IPS DF 4.7 (cell line): ENCODE measurements at regions not wholly inside any gene's neighbourhood (a gene's known extent, or its start where the extent isn't known, plus 50 kb on each side); places are given as distances from the start of the nearest gene placed in this dataset.

ENCODE experiments used
- DNase-seq: peaks from one replicate; pipeline ENCODE4 v3.0.0-alpha.2; 2013; ENCODE audit warnings: low spot score; ENCODE audit errors: extremely low read depth

GRCh38 chr13:82829040-82829439 is 1053.2 kb downstream of the SLITRK1 start:
- no peak for DNase-seq

DNA sequence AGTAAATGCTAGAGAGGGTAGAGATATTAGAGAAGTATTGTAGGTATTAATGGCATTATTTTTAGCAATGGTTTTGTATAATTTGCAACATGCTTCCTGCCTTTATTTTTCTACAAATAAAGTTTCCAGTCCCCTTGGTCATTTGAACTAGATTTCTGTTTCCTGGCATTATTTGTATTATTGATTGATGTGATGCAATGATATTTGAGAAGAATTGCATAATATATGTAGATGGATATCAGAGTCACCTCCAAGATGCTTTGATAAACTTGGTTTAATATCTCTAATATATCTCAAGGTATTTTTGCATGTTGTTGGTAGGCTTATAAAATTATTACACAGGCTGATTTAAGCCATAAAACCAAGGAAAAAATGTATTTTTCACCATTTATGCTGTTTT is 1054.5 kb downstream of the SLITRK1 start:
- DNase-seq: no peak

DNA sequence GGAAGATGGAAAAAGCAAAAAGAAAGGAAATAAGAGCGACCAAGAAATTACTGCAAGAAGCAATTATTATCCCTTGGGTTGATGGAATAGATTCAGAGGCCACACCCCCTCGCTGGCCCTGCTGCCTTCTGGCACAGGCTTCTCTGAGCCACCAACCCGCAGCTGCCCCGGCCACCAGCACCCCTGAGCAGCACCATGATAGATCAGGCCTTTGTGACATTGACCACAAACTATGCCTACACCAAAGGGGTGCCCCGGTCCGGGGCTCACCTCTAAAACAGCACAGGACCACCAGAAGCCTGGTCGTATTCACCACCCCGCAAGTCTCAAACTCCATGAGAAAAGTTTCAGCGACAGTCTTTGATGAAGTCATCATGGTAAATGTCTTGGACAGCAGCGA is 1059.3 kb downstream of the SLITRK1 start:
- DNase-seq: no peak

- no peak for DNase-seq
Measured at GRCh38 chr13:82817133-82817532, 1065.1 kb downstream of the SLITRK1 start.

DNA sequence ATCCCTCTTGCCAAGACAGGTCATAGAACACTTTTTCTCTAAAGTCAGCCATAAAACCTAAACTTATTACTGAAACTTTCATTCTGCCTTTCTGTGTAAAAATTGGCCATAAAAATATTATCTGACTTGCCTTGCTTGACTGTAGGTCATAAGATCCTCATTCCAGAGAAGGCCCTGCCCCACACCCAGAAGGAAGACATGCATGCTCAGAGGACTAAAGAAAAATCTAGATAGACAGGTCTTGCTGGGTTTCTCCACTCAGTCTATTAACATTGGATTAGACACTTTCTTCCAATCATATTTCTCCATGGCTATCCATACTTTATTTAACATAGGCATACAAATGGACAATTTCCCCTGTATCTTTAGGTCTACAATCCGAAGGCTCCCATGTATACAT is 1066.5 kb downstream of the SLITRK1 start:
- no peak for DNase-seq

- DNase-seq: no peak
Measured at GRCh38 chr13:82803341-82803740, 1078.9 kb downstream of the SLITRK1 start.

DNA sequence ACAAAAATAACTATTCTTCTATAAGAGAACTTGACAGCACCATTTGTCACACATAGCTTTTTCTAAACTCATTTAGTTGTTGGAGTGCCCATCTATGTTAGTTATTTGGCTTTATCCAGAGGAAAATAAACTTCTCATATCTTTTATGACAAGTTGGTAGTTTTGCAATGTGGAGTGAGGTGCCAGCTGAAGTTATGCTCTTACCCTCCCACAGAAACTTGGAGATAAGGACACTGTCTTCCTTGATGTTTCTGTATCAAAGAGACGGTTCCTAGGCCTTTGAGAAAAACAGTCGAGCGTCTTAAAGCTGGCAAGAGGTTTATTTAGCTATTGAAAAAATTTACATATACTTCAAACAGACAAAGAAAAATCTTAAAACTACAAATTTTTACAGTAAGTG is 1079.7 kb downstream of the SLITRK1 start:
- no peak for DNase-seq

GRCh38 chr13:82800391-82800790 is 1081.9 kb downstream of the SLITRK1 start:
- DNase-seq: no peak

DNA sequence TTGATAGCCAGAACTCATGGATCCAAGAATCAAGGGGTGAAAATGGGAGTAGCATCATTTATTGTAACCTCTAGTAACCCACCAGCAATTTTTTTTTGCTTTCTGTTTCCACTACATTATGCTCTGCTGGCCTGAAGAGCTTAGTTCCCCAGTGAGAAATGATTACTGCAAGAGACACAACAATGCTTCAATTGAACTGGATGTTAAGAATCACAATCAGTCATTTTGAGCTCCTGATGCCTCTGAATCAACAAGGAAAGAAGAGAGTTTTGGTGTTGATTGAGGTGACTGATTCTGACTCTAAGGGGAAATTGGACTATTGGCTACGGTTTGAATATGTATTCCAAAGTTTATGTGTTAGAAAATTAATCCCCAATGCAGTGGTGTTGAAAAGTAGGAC is 1084.4 kb downstream of the SLITRK1 start:
- no peak for DNase-seq

DNA sequence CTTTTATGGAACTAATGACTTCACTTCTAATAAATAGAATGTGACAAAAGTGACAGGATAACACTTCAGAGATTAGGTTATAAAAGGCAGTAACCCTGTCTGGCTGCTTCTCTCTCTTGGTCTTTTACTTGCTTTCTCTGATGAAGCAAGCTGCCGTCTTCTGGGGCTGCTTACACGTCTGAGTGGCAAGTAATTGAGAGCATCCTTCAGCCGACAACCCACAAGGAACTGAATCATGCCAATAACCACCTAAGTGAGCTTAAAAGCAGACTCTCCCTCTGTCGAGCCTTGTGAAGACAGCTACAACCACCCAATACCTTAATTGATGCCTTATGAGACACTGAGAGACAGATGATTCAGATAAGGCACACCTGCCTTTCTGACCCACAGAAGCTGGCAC is 1091.2 kb downstream of the SLITRK1 start:
- no peak for DNase-seq

GRCh38 chr13:82772816-82773215 is 1109.5 kb downstream of the SLITRK1 start:
- no peak for DNase-seq

GRCh38 chr13:82766732-82767321 is 1115.4 kb downstream of the SLITRK1 start:
- no peak for DNase-seq

- DNase-seq: peak; percentile 71
Measured at GRCh38 chr13:82758044-82758443, 1124.2 kb downstream of the SLITRK1 start.

- no peak for DNase-seq
Measured at GRCh38 chr13:82751206-82751605, 1131.1 kb downstream of the SLITRK1 start.

DNA sequence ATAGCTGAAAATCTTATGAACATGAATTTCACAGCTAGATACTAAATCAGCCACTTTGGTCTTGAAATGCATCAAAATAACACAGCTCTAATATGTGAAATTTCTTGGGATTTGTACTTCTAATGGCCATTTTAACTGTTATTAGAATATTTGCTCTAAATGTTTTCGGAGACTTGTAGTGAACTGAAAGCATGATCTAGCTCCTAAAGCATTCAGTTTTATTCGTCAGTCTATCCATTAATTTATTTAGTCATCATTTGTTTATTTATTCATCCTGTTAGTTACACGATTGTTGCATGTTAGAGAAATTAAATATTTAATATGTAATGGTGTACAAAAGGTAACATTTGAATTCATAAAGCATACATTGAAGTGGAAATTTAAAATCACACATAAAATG is 1132.7 kb downstream of the SLITRK1 start:
- no peak for DNase-seq

DNA sequence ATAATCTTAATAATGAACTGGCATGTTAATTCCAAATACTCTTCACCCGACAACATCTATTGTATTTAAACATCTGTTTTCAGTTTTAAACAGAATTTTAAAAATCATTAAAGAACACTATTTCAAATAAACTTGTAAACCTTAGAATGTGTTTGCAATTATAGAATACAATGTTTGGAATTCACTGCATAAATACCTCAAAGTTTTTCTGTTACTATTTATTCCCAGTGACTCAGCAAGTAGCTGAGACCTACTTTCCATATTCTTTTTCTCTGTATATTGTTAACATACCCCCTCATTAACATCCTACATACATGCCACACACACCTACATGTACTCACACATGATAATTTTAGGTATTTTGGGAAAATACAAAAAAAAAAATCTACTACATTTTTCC is 1134.3 kb downstream of the SLITRK1 start:
- no peak for DNase-seq

GRCh38 chr13:82747291-82747690 is 1135.0 kb downstream of the SLITRK1 start:
- DNase-seq: no peak

- DNase-seq: no peak
Measured at GRCh38 chr13:82740442-82740841, 1141.8 kb downstream of the SLITRK1 start.

GRCh38 chr13:82739881-82740280 is 1142.4 kb downstream of the SLITRK1 start:
- DNase-seq: no peak

- no peak for DNase-seq
Measured at GRCh38 chr13:82729401-82729800, 1152.9 kb downstream of the SLITRK1 start.

DNA sequence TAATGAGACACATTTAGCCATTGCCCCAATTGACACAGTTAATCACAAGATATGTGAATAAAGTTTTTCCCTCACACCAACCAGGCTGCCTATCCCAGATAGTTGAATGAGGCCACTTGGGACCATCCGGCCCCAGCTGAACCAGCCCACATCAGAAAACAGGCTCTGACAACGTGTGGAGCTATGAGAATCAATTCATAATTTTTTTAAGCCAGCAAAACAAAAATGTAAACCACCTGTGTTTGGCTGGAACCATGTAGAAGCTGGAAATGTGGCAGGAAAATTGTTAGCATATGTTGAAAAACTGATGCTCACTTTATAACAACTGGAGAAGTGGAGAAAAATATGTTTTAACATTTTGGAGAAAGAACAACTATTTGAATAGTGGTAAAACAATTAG is 1161.3 kb downstream of the SLITRK1 start:
- no peak for DNase-seq

GRCh38 chr13:82719987-82720386 is 1162.3 kb downstream of the SLITRK1 start:
- DNase-seq: no peak

GRCh38 chr13:82717249-82717648 is 1165.0 kb downstream of the SLITRK1 start:
- no peak for DNase-seq
